ENCODE measurements at regions not wholly inside any gene's neighbourhood (a gene's known extent, or its start where the extent isn't known, plus 50 kb on each side); places are given as distances from the start of the nearest gene placed in this dataset.
"Not testable (repeated sequence)": the region's sequence is repeated elsewhere in the genome, so short reads cannot be mapped to it uniquely, and the experiment has no call there.

DNA sequence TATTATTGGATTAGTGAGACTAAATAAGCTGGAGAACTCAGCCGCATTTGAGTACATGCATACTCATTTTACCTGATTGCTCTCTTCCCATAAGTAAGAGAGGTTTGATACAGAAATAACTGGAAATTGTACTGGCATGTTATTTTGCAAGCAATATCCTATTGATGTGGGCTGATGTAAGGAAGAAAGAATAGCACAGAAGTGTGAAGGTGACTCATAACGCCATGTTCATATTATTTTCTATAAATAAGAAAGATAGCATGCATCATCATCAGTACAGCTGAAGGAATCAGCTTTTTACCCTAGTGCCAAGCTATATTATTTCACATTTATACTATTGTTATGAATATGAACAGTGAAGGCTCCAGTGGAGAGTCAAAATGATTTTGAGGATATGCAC, 138.3 kb upstream of the FAM47A start:
- no peak for DNase-seq (ENCODE audit: low read depth)

- DNase-seq (ENCODE audit: low read depth): no peak
Observed at GRCh38 chrX:34238896-34239295, 106.8 kb upstream of the FAM47A start.

- DNase-seq (ENCODE audit: low read depth): not testable (repeated sequence)
Observed at GRCh38 chrX:34230156-34230555, 98.0 kb upstream of the FAM47A start.

DNA sequence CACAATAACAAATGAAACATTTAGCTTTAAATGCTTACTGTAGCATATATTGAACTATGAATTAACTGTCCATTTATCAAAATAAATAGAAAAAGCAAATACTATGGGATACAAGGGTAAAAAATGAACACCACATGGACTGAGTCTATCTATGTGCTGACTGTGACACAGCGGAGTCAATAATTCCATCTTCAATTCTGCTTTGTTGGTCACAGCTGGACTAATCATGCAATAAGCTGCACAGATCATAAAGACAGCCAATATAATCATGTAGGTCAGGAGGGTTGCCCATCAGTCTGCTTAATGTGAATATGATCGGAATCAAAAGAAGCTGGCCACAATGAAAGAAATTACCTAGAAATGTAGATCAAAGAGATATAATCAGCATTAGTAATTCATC, 95.7 kb upstream of the FAM47A start:
- no peak for DNase-seq (ENCODE audit: low read depth)

DNA sequence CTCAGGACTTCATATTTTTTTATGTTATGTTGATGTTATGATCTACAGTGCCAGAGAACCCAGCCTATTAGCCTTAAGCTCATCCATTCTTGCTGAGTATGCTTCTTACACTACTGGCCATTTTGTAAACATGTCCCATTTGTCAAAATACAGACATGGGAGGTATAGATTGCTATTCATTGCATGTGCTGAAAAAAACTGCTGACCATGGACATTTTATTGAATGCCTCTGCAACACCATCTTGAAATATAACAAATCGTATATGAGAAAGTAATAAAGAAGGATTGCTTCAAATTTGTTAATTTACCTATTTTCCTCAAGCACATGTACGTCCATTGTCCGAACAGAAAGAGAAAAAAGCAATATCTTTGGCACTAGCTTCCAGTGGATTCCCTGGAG, 91.5 kb upstream of the FAM47A start:
- no peak for DNase-seq (ENCODE audit: low read depth)

DNA sequence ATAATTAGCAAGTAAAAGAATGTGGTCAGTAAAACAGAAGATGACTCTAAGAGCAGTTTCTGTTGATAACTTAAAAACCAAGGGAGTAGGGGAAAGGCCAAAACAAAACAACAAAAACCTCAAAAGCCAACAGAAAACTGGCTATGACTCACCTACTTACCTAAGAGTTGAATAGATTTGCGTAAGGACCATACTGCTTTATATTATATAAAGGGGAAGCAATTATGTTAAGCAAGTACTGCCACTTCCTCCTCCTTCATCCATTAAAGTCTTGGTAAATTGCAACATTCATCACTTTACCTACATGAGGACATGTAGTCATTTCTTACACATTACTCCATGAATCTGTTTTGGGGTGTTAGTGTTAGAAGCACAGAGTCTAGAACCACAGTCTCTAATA, 85.9 kb upstream of the FAM47A start:
- no peak for DNase-seq (ENCODE audit: low read depth)

DNA sequence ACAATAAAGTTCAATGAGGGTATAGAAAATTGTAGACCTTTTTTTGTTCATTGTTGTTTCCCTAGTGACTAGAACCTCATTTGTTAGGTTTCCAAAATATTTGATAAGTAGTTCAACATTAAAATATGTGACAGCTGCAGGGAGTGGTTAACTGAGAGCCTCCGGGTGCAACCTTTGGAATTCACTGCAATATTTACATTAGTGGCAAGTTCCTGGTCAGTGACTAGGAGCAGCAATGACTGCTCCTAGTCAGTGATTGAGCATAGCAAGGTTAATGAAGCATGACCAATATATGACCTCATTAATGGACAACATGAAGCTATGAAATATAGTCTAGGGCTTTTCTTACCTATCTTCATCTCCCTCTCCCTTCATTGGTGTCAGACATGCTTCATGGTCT, 65.8 kb upstream of the FAM47A start:
- DNase-seq (ENCODE audit: low read depth): no peak
